Heart right ventricle (tissue), 16 donors: ENCODE measurements at regions not wholly inside any gene's neighbourhood (a gene's known extent, or its start where the extent isn't known, plus 50 kb on each side); places are given as distances from the start of the nearest gene placed in this dataset.

Source experiments
- ATAC-seq, 8 donors: fragments of 200-7000 bp; cut with Tn5 transposase; one replicate each; pipeline ENCODE4 v1.9.1; 2020; ENCODE audit warnings: mild to moderate bottlenecking in 8 of 8, moderate library complexity in 8 of 8, moderate number of reproducible peaks in 1 of 8
- DNase-seq, 2 donors: peaks; one replicate each; pipeline ENCODE4 v3.0.0-alpha.2; 2020
- H3K27ac ChIP-seq, 10 donors: fragments of 200-600 bp; sonication (generic) in 2 of 10; one replicate each; pipeline versions ENCODE4 v1.5.0 to v1.8.0; 2020 to 2022; ENCODE audit warnings: mild to moderate bottlenecking in 3 of 10
- H3K27me3 ChIP-seq, 7 donors: fragments of 200-600 bp; one replicate each; pipeline ENCODE4 v1.8.0; 2021 to 2022; ENCODE audit warnings: mild to moderate bottlenecking in 2 of 7
- H3K36me3 ChIP-seq, 9 donors: fragments of 200-600 bp; sonication (generic) in 1 of 9; one replicate each; pipeline versions ENCODE4 v1.5.0 to v1.8.0; 2020 to 2022; ENCODE audit warnings: mild to moderate bottlenecking in 2 of 9
- H3K4me1 ChIP-seq, 9 donors: fragments of 200-600 bp; sonication (generic) in 1 of 9; one replicate each; pipeline versions ENCODE4 v1.5.0 to v1.8.0; 2020 to 2022; ENCODE audit warnings: mild to moderate bottlenecking in 4 of 9
- H3K4me3 ChIP-seq, 10 donors: fragments of 200-600 bp; sonication (generic) in 2 of 10; one replicate each; pipeline versions ENCODE4 v1.5.0 to v1.8.0; 2020 to 2022; ENCODE audit warnings: mild to moderate bottlenecking in 7 of 10, moderate library complexity in 2 of 10
- H3K9me3 ChIP-seq, 11 donors: fragments of 200-600 bp in 10 of 11; sonication (generic) in 2 of 11; one replicate each; pipeline versions ENCODE4 v1.5.0 to v1.8.0; 2013 to 2022; ENCODE audit warnings: mild to moderate bottlenecking in 2 of 11, control low read depth in 1 of 11, moderate library complexity in 1 of 11
- WGBS, 2 donors: extraction: QIAGEN DNeasy Blood & Tissue Kit; methylation state at CpG; one replicate each; pipeline ENCODE4 v1.1.7; 2013; ENCODE audit warnings: inconsistent platforms in 1 of 2; 5-methylcytosine and 5-hydroxymethylcytosine counted together
- intact Hi-C, 10 donors: fragments of 100-400 bp; cut with DNase I; formaldehyde crosslinking; loops; one replicate each; pipeline versions ENCODE4 v1.11.1 to v1.14.2; 2022
- TF ChIP-seq, protein P1 (sequence below), 9 donors: fragments of 200-600 bp; sonication (generic) in 2 of 9; IDR thresholded peaks; one replicate each; pipeline versions ENCODE4 v1.5.0 to v1.8.0; 2021 to 2022; ENCODE audit warnings: antibody characterized with exemption in 9 of 9, mild to moderate bottlenecking in 5 of 9, moderate library complexity in 1 of 9
- donor health status: Arrhythmogenic right ventricular cardiomyopathy.
- donor health status: ischemic (EF 13 %, LVEDD 7.1; RV severe dilation, severe dysfunction).
- donor health status: healthy with polysubstance abuse.
- donor health status: DM: no; HTN: yes; CAD: no.
- donor health status: DM: no; HTN: no; CAD: no.
- donor health status: ischemic (EF 25% LVEDD 6.9; RV normal size, moderate dysfunction).
- donor health status: ischemic (EF 25% LVEDD 5.7; RV mildly dilated, moderate dysfunction).
- donor health status: healthy.
- donor health status: DM: yes; HTN: yes; CAD: no.
- donor health status: Ischemic cardiomyopathy.
- donor health status: ischemic (EF 35%, LVEDD 5.7; RV mildly dilated, moderate dysfunction).
- donor health status: nonischemic (EF 11% LVEDD 7.7; RV severe dilation, severe dysfunction).
- donor health status: DM: yes; HTN: yes; CAD: no.
- donor health status: PGD.
- donor health status: ischemic (EF 29% LVEDD 5.4; RV normal size, mild dysfunction).
- donor health status: nonischemic (EF 23%, LVEDD 6.1; RV moderate dilation, normal function).

- Histone ChIP-seq H3K27ac (no peak overlapping the region), H3K9me3 (no peaks in the 10 kb centered on the region), H3K36me3 (no peaks in the 10 kb centered on the region), H3K4me1 (peaks cover 0 to 17% (median 11%) of the 10 kb centered on the region in 9 donors), H3K27me3 (no peaks in the 10 kb centered on the region), H3K4me3 (no peak overlapping the region)
- ATAC-seq, result no peak
- WGBS, 2 donors, result 97% methylated on average over 6 of the region's 6 CpGs
- no peak for DNase-seq
- TF ChIP-seq, protein P1, sequence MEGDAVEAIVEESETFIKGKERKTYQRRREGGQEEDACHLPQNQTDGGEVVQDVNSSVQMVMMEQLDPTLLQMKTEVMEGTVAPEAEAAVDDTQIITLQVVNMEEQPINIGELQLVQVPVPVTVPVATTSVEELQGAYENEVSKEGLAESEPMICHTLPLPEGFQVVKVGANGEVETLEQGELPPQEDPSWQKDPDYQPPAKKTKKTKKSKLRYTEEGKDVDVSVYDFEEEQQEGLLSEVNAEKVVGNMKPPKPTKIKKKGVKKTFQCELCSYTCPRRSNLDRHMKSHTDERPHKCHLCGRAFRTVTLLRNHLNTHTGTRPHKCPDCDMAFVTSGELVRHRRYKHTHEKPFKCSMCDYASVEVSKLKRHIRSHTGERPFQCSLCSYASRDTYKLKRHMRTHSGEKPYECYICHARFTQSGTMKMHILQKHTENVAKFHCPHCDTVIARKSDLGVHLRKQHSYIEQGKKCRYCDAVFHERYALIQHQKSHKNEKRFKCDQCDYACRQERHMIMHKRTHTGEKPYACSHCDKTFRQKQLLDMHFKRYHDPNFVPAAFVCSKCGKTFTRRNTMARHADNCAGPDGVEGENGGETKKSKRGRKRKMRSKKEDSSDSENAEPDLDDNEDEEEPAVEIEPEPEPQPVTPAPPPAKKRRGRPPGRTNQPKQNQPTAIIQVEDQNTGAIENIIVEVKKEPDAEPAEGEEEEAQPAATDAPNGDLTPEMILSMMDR (IDR thresholded peaks at IDR 0.05), result no peak
- intact Hi-C loops, result no loop called here
Observed at GRCh38 chr2:64829525-64829924, 159.7 kb upstream of the SLC1A4 start.

GRCh38 chr2:64831134-64831976 lies 157.8 kb upstream of the SLC1A4 start:
- intact Hi-C loops, result loop anchor here in 6 of 10 donors (1.0 to 10.0 kb wide), 6 partner anchors 67 to 187 kb away; no protein-coding TSS in a partner anchor
- 37 to 50% methylated on average over 20 of the region's 20 CpGs for WGBS, 2 donors
- H3K9me3 ChIP-seq, result no peaks in the 10 kb centered on the region
- TF ChIP-seq, protein P1 (IDR thresholded peaks at IDR 0.05), result peak; percentile 83 to 95 (median 89)
- H3K4me3 ChIP-seq, result peak overlapping the region in 2 of 10 donors; percentile 15 to 23
- H3K36me3 ChIP-seq, result no peaks in the 10 kb centered on the region
- H3K27me3 ChIP-seq, result no peaks in the 10 kb centered on the region
- ATAC-seq, result peak; percentile 86 to 98 (median 94)
- DNase-seq, result peak; percentile 80 to 82
- H3K4me1 ChIP-seq, result peaks cover 0 to 17% (median 11%) of the 10 kb centered on the region in 9 donors
- peak overlapping the region in 9 of 10 donors; percentile 11 to 87 (median 70) for H3K27ac ChIP-seq

GRCh38 chr2:64831977-64832328 lies 157.2 kb upstream of the SLC1A4 start:
- no peak for ATAC-seq
- intact Hi-C loops, result loop anchor here in 6 of 10 donors (1.0 to 10.0 kb wide), 6 partner anchors 67 to 187 kb away; no protein-coding TSS in a partner anchor

DNA sequence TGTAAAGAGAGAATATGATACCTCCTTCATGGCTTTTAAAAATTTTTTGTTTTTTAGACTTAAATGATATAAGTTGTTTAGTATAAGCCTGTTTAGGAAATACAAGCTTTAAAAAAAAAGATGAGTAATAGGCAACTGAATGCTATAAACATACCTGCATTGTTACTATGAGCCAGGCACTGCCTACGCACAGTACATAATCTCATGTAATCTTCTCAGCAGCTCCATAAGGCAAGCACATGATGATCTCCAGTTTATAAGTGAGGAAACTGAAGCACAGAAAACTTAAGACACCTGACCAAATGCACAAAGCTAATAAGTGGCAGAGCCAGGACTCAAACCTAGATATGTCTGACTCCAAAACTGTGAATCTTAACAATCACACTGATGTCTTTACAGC lies 156.3 kb upstream of the SLC1A4 start:
- Histone ChIP-seq H3K9me3 (no peaks in the 10 kb centered on the region), H3K27ac (no peak overlapping the region), H3K36me3 (no peaks in the 10 kb centered on the region), H3K27me3 (no peaks in the 10 kb centered on the region), H3K4me3 (no peak overlapping the region), H3K4me1 (peaks cover 0 to 24% (median 11%) of the 10 kb centered on the region in 9 donors)
- DNase-seq (no peak), ATAC-seq (no peak)
- 55 to 100% methylated on average over 1 of the region's 1 CpG for WGBS, 2 donors
- TF ChIP-seq, protein P1 (IDR thresholded peaks at IDR 0.05), result no peak
- intact Hi-C loops, result loop anchor here in 5 of 10 donors (5.0 to 10.0 kb wide), 4 partner anchors 68 to 188 kb away; no protein-coding TSS in a partner anchor

More at GRCh38 chr2:64831977-64832328, 157.2 kb upstream of the SLC1A4 start:
- Histone ChIP-seq H3K4me1 (peaks cover 0 to 17% (median 11%) of the 10 kb centered on the region in 9 donors), H3K36me3 (no peaks in the 10 kb centered on the region), H3K27ac (peak overlapping the region in 9 of 10 donors; percentile 11 to 87 (median 70)), H3K27me3 (no peaks in the 10 kb centered on the region), H3K4me3 (no peak overlapping the region), H3K9me3 (no peaks in the 10 kb centered on the region)
- TF ChIP-seq, protein P1 (IDR thresholded peaks at IDR 0.05), result peak in 1 of 9 donors; percentile 7
- DNase-seq, result no peak
- WGBS, 2 donors, result 81 to 82% methylated on average over 6 of the region's 6 CpGs
